NCI-H460 (cell line): ENCODE measurements at regions not wholly inside any gene's neighbourhood (a gene's known extent, or its start where the extent isn't known, plus 50 kb on each side); places are given as distances from the start of the nearest gene placed in this dataset.
"Not testable (repeated sequence)": the region's sequence is repeated elsewhere in the genome, so short reads cannot be mapped to it uniquely, and the experiment has no call there.

Source experiments
- DNase-seq: peaks from one replicate; pipeline ENCODE4 v3.0.0-alpha.2; 2016; ENCODE audit warnings: low read depth; ENCODE audit errors: extremely low read depth

DNA sequence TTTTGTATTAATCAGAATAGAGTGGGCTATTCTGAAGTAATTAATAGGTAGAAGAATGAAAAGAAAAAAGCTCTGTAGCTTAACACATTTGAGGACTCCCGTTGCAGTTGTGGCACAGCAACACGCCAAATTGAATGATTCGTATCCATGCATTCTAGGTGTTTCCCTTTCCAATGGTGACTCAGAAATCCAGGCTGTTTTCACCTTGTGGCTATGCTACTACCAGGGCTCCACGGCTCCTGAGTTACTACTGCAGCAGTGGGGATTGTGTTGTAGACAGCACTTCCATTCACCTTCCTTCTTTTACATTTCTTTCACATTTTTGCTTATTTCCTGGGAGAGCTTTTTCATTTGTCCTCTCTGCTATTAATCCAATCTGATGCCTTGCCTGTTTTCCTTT lies 1616.4 kb downstream of the CDH8 start:
- no peak for DNase-seq

DNA sequence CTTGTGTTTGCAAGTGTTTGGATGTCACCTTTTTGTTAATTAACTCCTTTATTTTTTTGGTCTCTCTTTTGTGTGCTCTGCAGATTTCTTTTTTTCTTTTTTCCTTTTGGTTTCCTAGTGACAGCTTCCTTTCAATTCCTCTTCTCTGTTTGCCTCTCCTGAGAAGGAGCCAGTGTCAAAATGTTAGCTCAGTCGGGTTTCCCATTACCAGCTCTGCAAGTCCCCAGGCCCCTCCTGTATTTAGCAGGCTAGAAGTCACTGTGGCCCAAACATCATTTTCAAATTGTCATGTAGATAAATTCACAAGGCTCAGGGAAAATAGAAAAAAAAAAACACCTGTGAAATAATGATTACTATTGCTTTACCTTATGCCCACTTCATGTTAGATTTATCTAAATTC lies 1621.6 kb downstream of the CDH8 start:
- no peak for DNase-seq

DNA sequence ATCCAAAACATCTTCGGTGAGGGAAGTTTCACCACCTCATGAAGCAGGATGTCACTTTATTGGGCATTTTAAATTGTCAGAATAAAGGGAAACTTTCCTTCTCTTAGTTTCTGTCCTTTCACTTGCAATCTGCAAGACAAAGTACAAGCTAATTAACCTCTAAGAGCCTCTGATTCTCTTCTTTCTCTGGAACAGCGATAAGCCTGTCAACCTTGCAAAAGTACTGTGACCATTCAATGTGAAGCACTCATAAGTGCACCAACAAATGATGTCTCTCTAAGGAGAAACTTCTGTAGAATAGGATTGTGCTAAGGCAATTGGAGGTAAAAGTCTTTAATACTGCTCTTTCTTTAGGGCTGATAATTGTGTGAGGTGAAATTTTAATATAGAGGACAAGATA lies 1622.3 kb downstream of the CDH8 start:
- DNase-seq = no peak

DNA sequence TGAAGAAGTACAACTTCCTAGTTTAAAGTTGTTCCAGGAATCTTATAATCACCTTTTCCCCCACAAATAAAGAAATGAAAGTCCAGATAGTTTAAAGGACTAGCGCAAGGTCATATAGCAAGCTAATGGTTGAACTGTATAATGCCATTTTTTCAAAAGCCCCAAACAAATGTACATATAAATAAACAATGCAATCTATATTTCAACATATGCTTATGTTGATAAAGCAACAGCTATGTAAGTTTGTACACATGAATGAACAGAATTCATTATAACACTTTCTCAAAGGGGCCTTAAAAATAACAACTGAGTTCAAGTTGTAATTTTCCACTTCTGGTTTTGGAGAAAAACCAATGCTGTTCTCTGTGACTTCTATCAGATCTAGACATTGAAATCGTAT lies 1628.6 kb downstream of the CDH8 start:
- no peak for DNase-seq

DNA sequence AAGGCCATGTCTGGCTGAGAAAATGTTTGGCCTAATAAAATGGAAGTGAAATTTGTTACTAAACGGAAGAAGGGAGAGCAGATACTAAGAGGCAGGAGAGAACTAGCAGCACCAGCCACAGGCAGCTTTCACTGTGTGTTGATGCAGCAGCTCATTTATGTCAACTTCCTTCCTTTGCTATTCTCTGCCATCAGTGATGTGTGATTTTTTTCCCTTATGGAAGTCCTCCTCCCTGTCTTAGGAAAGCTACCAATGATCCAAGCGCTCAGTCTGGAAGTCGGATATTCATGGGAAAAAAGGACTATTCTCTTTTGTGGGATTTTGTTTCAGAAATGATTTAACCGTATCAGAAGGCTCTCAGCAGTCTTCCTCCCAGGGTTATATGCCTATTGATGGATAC lies 1629.2 kb downstream of the CDH8 start:
- no peak for DNase-seq

DNA sequence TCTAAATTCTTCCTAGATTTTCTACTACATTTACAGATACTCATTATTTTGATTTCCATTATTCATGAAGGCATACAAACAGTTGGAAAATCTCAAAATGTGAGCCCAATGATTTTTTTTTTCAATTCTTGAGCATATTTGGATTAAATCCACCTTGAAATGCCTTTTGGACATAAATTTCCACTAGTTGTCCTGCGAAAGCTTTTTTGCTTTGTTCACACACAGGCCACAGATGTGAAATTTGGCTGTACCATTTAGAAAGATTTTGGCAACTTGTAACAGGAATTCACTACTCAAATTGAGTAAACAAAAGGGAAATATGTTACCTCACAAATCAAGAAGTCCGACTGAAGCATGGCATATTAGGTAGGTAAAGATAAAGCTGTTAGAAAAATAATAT lies 1631.0 kb downstream of the CDH8 start:
- DNase-seq = no peak

DNA sequence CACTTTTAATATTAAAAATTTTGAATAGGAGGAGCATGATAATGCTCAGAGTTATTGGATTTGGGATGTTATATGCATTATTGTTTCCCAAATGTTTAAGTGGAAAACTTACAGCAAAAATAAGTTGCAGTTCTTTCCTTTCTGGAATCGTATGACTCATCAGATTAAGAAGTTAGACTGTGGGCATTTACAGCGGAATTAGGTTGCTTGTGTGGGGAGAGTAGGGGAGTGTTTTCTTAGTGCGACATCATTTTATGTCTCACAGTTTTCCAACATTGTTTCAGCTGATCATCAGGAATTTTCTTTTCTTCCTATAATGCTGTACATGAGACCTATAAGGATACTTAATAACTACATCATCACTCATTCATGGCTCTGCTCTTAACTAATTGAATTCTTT lies 1631.8 kb downstream of the CDH8 start:
- DNase-seq = no peak

DNA sequence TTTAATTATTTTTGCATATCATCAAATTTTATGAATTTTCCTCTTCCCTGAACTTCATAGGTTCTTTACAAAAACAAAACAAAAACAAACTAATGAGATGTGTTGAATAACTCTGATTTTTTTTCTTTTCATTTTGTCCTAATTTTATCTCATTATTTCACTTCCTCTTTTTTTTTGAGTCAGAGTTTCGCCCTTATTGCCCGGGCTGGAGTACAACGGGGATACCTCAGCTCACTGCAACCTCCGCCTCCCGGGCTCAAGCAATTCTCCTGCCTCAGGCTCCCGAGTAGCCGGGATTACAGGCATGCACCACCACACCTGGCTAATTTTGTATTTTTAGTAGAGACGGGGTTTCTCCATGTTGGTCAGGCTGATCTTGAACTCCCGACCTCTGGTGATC lies 1633.3 kb downstream of the CDH8 start:
- not testable (repeated sequence) for DNase-seq

DNA sequence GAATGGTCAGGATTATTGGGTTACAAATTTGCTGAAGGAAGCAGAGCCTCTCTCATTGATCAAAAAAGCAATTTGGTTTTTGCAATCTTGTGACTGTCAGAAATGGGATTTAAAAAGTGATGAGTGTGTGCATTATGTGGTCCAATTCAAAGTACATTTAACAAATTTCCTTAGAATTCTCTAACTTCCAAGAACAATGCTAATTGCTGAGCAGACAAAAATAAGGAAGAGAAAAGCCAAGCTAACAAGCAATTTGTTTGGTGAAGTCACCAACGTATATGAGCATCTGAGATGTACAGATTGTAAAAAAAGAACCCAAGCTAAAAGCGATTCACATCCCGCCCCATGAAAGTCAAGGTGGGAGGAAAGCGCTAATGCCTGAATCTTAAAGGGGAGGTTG lies 1643.9 kb downstream of the CDH8 start:
- DNase-seq = no peak

DNA sequence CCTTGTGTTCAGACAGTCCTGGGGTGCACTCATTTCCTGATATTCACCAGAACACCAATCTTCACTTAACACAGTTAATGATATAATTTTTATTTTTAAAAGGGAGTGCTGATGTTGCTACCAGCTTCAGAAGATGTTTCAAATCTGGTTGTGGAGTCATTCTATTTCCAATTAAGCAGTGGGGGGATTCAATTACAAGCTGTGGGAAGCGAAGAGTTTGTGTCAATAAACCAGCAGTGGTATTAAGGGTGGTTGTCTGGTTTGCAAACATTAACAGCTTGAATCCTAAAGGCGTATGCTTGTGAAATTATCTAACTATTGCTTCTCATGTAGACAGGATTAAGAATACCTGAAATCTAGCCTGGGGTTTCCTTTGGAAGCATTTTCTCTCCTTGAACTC lies 1637.5 kb upstream of the GOT2 start:
- no peak for DNase-seq

DNA sequence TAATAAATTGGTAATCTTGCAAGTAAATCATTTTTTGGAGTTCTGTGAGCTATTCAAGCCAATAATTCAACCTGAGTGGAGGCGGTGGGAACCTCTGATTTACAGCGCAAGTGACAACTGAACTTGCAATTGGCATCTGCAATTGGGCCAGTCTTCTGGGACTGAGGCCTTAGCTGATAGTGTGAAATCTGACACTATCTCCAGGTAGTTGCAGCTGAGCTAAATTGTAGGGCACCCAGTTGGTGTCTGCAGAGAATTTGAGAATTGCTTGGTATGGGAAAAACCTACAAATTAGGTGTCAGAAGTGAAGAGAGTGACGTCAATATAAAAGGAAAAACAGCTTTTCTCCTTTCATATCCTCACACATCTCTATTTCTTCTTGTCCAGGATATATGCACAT lies 1633.6 kb upstream of the GOT2 start:
- DNase-seq = no peak

DNA sequence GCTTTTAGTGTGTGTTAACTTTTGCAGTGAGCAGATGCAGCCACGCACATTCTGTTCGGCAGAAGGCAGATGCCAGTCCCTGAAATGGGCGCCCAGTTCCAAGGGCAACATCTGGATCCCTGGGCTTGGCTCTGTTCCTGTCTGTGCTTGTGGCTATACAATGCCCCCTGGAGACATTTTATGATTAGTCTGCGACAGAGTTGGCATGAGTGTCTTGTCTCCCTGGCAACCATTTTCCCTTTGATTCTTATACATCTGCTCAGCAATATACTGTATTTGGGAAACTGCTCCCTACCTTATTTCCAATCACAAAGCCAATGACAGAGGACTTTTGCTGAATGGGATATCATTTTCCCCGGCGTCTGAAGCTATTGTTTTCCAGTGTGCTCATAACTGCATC lies 1629.5 kb upstream of the GOT2 start:
- no peak for DNase-seq

DNA sequence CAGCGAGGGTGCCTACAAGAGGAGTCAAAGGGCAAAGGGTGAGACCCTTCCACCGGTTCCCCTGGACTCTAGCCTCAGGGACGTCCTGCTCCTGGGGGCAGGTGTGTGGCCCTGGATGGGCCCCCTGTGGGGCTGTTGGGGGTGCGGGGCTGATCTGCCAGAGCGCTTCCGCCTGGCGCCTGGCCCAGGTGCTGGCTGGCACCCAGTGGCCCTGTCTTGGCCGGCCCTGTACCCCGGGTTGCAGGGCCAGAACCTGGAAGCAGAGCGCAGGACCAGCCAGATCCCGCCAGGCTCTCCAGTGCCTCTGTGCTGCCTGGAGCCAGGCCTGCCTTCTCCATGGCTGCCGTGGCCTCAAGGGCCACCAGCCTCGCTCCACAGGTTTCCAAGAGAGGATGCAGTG lies 1625.8 kb upstream of the GOT2 start:
- not testable (repeated sequence) for DNase-seq

DNA sequence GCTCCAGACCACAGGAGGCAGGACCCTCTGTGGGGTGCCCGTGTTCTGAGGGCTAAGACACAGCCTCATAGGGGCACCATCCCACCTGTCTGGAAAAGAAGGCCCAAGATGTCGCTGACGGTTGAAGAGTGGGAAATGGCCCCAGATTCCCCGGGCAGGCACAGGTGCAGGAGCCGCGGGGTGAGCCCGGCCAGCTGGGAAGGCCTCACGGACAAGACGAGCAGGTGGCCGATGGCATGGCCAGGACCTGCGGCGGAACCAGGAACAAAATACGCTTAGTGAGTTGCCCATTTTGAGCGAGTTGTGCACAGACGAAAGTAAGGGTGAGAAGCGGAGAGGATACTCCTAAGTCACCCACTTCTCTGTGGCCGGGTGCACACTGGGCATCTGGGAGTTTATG lies 1625.3 kb upstream of the GOT2 start:
- not testable (repeated sequence) for DNase-seq

DNA sequence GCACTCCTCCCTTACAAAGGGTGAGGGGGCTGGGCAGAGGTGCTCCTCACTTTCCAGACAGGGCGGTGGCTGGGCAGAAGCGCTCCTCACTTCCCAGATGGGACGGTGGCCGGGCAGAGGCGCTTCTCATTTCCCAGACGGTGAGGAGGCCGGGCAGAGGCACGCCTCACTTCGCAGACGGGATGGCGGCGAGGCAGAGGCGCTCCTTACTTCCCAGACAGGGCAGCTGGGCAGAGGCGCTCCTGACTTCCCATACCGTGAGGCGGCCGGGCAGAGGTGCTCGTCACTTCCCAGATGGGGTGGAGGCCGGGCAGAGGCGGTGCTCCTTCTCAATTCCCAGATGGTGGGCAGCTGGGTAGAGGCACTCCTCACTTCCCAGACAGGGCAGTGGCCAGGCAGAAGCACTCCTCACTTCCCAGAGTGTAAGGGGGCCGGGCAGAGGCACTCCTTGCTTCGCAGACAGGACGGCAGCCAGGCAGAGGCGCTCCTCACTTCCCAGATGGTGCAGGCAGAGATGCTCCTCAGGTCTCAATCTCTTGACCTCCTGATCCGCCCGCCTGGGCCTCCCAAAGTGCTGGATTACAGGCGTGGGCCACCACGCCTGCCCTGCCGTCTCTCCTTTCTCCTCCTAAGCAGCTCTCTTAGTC lies 1623.9 kb upstream of the GOT2 start:
- DNase-seq = not testable (repeated sequence)

DNA sequence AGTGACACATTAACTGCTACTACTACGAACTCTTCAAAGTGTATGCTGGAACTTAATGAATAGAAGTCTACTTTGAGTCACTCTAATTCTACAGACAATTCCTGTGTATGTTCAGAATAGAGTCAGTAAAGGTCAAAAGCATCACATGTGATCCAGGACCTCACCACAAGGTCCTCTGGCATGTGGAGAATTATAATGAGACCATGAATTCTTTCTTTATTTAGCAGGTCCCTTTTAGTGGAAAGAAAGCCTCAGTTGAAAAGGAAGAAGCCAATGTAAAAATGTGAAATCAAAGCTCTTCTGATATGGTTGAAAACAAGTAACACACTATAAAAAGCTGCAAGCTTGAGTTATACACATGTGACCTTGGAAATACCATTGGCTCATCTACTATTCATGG lies 1612.1 kb upstream of the GOT2 start:
- DNase-seq = no peak

DNA sequence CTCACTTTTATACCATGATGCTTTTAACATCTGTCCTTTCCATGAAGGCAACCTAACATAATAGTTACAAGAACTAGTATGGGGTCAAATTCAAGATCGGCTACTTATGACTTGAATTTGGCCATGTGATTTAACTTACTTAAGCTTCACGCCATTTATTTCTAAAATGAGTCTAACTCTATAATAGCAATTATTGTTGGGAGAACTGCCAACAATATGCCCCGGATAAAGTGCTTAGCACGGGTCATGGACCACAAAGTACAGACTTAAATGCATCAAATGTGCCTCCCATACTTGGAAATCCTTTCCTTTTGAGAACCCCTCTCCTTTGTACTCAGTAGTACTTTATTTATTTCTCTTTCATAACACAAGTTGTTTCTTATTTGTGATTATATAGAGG lies 1603.6 kb upstream of the GOT2 start:
- no peak for DNase-seq

DNA sequence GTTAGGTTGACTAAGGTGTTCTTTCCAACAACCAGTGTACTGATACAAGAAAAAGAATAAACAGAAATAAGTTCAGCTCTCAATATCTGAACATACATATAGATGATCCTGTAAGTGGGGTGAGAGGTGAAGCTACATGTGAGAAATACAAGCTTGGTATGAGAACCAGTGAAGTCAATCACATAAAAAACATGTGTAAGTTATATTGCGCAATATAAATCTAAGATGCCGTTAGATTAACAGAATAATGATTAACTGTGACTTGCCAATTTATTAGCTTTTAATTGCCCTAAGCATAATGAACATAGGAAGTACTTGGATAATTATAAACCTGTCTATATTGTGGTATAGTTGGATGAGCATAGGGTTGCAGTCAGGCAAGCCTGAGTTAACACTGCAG lies 1597.1 kb upstream of the GOT2 start:
- DNase-seq = no peak

DNA sequence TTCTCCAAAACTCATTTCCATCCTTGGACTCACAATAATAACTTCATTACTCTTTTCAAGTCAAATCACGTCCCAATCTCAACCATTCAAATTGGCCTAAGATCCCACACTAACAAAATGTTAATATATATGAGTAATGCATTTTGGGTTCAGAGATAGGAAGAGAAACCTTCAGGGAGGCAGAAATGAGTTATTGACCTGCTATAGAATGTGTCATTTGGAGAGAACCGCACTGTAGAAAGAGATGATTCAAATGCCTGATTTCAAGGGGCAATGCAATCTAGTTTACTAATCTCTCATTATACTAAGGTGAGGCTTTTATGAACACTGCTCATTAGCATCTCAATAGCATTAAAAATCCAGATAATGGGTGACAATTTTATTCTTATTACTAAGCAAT lies 1595.0 kb upstream of the GOT2 start:
- no peak for DNase-seq

DNA sequence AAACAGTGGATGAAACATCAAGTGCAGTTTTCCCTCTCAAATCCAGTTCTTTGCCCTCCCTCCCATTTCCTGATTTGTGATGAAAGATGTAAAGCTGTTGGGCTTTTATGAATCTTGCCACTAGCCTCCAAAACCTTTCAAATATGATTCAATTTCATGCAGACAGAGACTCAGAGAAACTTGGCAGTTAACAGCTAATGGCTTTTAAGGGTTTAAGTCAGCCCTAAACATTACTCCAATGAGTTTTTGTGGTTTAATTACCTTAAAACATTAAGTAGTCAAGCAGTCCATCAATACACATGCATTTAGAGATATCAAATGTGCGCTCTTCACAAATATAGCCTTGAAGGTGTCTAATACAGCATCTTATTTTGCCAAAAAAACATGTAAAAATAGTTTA lies 1594.0 kb upstream of the GOT2 start:
- DNase-seq = no peak

DNA sequence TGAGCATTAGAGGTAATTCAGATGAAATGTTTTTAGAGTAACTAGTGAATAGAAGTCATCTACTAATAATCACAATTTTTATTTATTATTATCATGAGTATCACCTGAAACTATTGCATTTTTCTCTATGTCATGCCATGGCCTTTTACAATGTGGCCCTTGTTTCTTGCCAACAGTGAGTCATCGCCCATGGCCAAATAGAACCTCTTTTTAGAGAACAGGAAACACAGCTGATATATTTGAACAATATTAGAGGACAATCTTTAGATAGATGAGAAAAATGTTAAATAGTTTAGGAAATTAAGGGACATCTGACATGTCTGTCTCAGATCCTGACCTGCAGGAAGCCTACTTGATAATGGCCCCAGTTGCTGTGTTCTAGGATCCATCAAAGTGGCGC lies 1584.4 kb upstream of the GOT2 start:
- no peak for DNase-seq

DNA sequence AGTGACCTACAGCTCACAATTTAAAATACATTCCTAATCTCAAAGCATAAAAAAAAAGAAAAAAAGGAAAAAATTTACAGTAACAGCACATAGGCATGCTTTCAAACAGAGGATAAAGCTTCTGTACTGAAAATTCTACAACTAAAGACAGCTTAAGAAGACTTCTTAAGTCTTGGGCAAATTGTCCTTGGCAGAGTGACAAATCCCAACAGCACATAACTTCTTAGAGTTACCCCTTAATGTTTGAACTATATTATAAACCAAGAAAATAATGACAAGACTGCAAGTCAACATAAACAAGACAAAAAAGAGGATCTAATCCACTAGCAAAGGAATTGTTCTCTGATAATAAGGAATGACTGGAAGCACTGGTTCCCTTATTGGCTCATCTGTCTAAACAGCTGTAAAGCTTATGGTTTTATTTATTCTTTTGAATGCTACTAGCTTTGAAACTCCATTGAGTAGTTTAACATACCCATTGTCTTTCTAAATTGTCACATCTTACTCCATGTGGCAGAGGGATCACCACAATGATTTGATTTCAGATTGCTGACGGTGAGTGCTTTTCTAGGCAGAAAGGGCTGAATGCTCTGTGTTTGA lies 1576.8 kb upstream of the GOT2 start:
- no peak for DNase-seq

DNA sequence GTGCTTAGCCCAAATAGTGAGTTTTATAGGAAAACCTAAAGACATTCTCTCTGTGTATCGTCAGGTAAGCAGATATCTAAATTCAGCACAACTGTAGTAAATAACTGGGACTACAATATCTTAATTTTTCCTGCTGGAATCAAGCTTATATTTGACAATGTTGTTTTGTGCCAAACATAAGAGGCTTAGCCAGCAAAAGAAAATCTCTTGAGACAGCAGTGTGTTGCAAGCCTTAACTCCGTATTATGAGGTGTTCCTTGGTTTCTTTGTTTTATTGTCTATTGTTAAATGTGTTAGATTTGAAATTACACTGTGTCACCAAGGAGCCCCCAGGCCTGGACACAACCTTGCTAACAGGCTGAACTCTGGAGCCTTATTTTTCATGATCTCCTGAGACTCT lies 1570.6 kb upstream of the GOT2 start:
- no peak for DNase-seq
